T-helper 1 cell (primary cell): ENCODE measurements at regions not wholly inside any gene's neighbourhood (a gene's known extent, or its start where the extent isn't known, plus 50 kb on each side); places are given as distances from the start of the nearest gene placed in this dataset.

Source experiments
- DNase-seq, 5 donors: peaks; one replicate each; pipeline ENCODE4 v3.0.0-alpha.2; 2012 to 2020

DNA sequence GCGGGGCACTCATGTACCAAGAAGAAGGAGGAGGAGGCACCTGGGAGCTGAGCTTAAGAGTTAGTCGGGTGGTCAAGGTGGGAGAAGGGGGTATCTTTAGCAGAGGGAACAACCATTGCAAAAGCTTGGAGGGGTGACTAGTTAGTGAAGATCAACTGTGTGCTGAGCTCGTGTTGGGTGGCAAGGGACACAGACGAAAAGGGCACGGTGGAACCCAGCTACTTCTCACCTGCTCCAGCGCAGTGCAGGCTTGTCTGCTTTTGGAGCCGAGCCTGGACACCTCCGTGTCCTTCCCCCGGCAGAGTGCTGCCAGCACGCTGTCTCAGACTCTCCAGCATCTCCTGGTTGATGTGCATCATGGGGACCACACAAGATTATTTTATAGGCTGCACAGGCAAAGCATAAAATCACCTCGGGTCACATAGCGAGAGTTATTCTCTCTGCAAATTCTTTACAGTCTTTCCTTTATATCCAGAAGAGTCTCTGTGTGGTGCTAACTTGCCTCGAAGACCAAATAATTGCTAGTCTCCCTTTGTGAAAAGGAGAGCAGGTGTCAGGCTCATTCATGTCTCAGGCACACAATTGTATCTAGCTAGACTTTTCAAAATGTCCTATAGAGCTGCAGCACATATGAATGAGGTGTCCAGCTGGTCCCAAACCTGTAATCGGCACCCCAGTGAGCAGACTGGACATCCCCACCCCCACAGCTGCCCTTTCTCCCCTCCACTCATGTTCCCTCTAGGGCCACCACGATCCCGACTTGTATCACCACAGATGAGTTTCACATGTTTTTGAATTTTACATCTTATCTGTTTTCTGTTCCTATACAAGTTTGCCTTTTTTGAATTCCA lies 123.4 kb downstream of the CEBPB start:
- no peak for DNase-seq

DNA sequence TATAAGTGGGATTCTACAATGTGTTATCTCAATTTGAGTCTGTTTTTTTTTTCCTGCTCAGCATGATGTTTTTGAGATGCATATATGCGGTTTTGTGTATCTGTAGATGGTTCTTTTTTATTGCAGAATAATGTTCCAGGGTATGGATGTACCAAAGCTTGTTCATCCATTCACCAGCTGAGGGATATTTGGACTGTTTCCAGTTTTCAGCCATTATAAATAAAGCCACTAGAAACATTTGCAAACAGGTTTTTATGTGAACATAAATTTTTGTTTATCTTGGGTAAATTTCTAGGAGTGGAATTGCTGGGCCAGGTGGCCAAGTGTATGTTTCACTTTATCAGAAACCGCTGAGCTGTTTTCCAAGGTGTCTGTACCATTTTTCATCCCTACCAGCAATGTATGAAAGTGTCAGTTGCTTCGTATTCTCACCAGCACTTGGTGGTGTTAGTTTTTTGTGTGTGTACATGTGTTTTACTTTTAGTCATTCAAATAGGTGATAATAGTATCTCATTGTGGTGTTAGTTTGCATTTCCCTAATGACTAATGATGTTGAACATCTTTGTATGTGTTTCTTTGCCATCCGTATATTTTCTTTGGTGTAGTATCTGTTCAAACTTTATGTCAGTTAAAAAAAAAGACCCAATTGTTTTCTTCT lies 124.2 kb downstream of the CEBPB start:
- DNase-seq: no peak

DNA sequence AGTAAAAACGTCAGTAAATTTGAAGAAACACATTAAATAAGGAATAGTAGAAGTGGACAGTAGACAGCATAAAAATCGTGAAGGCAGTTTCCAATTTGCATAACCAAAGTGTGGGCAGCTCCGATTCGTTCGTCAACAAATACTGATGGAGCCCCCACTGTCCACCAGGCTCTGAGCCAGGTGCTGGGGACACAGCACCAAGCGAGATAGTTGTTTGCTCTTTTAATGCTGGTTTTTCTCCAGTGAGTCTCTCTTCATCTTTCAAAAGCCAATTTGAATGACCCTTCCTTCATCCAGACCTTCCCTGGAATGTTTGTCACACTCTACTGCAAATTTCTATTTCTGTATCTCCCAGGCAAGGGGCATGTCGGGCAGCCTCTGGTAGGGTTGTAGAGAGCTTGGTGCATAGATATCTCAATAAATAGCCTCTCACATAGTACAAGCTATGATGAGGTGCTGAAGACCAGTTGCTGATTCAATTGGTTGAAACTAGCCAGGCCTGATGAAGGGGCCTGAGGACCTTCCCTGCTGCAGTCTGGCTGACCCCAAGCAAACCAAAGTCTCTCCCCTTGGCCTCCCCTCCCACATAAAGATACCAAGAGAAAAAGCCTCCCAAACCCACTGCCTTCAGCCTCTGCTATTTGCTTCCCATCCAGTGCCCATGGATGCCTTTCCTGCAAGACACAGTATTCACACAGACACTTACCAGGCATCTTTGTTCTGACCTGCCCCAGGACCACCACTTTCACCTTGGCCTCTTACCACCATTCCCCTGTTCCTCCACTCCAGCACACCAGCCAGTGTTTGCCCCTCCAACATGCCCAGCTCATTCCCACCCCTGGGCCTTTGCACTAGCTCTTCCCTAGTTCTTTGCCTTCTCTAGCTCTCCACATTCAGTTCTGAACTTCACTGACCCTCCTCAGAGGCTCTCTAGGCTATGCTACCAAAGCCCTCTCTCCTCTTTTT lies 125.2 kb downstream of the CEBPB start:
- no peak for DNase-seq

DNA sequence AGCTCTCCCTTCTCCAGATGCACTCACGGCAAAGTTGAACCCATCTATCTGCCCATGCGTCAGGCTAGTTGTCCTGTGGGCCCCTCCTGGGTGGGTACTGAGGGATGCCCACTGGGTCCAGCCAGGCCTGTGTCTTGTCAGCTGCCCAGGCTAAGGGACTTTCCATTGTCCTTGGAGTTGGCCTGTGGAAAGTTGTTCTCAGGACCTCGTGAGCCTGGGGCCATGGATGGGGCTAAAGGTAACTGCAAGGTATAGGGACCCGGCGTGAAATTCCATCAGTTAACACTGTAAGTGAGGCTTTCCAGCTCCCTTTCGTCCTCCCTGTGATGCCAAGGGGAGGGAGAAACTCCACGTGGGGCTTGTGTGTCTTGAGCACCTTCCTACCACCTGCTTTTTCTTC lies 126.5 kb downstream of the CEBPB start:
- DNase-seq: no peak

DNA sequence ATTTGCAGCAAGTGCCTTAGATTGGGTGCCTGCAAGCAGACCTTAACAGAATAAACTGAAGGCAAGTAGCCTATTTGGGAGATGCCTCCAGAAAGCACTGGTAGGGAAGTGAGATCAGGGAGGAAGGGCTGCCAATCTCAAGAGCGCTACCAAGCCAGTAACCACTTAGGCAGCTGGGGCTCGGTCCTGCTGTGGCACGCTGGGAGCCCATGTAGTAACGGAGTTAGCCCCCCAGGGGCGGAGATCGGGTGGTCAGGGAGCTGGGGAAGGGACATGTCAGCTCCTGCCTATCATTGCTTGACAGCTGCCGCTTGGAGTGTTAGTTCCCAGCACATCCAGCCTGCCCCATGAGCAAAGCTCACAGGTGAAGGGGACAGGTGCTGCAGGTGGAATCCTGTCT lies 127.0 kb downstream of the CEBPB start:
- no peak for DNase-seq

DNA sequence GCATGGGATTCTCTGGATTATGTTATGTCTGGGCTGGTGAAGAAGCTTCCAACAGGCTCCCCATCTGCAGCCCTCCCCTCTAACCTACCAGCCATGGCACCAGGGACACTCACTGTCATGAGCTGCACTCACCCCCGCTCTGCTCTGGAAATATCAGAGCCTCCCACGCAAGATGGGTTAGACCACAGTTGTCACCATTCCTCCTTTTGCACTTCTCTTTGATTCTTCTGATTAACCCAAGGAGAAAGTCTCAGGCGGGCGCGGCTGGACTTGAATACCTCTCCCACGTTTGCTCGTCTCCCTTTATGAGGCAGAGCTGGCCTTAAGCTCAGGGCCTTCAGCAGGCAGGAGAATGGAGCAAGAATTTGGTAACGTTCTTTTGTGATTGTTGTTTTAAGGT lies 128.1 kb downstream of the CEBPB start:
- no peak for DNase-seq

DNA sequence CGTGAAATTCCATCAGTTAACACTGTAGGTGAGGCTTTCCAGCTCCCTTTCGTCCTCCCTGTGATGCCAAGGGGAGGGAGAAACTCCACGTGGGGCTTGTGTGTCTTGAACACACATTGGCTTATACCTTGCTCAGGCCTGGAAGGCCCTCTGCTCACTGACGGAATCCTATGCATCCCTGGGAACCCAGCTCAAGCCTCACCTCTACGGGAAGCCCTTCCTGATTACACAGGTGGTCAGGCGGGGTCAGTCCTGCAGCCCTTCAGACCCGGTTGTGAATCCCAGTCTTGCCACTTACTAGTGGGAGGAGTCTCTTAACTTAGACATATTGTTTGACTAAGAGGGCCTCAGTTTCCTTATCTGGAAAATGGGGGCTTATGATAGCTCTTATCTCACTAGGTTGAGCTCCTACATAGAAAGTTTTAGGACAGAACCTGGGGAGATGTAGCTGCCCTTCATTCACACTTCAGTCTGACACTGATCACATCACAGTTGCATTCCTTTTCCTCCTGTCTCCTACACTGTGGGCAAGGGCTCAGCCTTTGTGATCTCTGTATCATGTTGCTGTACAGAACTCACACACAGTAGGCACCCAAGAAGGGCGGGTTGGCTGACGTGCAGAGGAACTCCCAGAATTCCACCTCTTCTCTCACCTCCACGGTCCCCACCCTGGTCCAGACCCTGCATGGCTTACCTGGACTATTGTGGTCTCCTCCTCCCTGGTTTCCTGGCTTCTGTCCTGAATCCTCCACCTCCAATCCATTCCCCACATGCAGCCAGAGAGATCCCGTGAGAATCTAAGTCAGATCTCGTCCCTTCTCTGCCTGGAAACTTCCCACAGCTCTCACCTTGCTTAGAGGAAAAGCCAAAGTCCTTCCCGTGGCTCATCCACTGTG lies 129.6 kb downstream of the CEBPB start:
- DNase-seq: no peak

DNA sequence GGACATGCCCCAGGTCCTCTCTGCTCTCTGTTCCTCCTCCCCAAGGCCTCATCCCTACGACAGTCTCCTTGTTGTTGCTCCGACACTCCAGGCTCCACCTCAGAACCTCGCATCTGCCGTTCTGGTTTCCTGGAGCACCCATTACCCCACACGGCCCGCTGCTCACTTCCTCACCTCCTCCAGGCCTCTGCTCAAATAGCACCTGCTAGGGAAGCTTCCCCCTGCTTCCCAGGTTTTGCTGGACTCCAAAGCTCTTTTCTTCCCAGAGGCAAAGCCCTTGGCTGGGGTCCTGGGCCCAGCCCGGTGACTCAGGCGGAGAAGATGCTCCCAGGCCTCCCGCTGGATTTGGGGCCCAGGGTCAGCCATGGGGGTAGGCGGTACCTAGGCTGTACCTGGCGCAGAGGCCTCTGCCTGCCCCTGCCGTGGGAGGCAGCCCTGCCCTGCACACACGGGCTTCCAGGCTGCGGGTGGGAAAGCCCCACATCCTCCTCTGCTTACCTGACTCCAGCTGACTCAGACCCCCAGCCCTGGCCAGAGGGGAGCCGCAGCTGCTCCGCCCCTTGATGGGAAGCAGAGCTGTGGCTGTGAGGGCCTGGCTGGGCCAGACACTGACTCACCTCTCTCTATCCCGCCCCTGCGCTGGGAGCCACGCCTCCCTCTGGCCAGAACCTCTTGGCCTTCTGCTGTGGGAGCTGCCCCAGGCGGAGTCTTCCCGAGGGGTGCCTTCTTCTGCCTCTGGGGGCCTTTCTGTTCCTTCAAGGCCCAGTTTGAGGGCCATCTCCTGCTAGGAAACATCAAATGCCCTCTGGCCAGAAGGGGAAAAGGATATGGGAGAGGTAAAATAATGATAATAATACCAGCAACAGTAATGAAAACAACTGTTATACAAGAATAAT lies 130.5 kb downstream of the CEBPB start:
- DNase-seq: no peak

DNA sequence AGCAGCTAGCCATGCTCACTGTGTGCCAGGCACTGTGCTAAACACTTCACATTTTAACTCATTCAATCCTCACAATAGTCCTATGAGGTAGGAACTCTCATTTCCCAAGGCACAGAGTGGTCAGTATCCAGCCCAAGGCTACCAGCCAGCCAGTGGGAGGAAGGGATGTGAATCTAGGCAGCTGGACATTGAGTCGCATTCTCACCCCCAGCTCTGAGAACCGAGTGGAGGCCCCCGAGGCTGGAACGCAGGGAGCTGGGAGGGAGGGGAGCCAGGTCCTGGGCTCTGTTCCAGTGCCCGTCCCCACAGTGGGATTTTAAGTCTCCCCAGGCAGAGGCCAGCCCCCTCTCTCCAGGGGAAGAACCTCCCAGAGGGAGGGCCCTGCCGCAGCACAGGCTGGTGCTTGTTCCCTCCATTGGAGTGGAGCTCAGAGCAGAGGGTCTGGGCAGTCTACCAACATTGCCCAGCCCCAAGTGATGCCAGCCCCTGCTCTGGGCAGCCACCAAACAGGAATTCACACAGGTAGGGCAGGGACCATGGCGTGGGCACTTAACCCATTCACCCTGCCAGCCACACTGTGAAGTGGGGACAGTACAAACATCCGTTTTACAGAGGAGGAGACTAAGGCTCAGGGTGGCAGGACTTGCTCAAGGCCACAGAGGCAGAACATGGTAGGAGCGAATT lies 131.3 kb downstream of the CEBPB start:
- DNase-seq: no peak

DNA sequence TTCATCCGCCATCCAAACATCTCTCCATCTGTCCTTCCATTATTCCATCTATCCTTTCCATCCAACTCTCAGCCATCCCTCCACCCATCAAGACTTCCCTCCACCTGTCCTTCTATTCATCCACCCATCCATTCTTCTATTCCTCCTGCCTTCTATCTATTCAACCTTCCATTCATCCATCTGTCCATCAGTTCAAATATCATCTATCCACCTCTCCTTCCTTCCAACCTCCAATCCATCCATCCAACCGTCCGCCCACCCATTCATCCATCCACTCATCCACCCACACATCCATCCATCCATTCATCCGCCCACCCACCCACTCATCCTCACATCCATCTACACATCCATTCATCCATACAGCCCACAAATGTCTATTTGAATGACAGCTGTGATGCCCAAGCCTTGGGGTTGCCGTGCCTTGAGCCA lies 132.1 kb downstream of the CEBPB start:
- no peak for DNase-seq

DNA sequence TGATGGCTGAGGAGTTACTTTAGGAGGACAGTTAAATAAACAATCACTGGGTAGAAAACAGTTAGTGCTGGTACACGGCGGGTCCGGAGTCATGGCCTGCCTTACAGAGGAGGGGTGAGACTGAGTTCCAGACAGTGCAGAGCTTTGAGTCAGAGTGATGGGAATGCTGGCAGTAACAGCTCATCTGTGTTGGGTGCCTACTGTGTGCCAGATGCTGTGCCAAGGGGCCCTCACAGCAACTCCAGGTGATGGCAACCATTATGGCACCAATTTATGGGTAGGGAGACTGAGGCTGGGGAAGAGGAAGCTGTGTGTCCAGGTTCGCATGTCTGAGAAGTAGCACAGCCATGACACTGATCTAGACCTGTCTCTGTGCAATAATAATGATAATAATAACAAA lies 132.6 kb downstream of the CEBPB start:
- DNase-seq: no peak

DNA sequence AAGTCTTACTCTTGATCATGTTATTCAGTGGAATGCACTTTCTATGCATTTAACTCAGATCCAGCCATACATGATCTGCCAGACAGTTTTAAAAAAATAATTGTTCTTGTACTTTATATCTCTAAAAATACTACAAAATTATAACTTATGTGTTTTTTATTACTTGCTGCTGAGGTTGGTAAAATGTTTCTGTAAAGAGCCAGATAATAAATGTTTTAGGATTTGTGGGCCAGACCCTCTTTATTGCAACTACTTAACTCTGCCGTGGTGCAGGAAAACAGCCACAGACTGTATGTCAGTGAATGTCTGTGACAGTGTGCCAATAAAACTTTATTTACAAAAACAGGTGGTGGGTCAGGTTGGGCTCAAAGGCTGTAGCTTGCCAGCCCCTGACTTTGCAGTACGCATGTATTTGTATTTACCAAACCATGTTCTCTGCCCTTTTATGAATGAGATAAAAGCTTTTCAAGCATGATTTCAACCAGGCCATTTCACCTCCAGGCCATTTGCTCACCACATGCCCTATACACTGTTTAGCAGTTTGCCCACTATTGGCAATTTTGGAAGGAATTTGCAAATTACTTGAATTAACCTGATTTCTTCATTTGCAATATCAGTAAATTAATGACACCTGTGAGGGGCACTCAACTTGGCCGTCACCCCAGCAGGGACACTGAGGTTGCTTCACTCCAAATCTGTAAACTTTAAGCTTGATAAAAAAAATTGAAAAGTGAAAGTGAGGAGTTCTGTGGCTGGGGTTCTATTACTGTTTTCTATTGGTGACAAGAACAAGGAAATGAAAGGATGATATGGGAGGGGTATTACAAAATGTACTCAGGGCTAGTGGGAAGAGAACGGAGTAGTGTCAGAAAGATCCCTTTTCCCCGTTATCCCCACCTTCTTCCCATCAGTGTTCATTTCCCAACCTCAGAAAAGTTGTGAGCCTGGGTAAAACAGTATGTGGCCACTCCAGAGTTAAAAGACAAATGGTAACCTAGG lies 133.4 kb downstream of the CEBPB start:
- no peak for DNase-seq

DNA sequence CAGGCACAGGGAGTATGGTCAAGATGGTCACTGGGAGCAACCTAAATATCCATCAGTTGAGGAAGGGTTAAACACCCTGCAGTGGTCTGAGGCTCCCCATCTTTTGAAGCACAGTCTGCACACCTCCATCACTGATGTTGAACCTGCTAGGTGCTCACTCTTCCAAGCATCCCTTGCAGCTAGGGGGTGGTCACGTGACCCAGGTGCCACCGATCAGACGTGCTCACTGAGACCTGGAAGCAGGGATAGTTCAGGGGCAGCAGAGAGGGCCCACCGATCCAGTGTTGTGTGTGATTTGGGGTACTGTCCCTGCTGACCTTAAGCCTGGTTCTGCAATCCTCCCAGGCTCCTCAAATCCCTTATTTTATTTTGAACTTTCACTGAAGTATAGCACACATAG lies 134.6 kb downstream of the CEBPB start:
- no peak for DNase-seq

DNA sequence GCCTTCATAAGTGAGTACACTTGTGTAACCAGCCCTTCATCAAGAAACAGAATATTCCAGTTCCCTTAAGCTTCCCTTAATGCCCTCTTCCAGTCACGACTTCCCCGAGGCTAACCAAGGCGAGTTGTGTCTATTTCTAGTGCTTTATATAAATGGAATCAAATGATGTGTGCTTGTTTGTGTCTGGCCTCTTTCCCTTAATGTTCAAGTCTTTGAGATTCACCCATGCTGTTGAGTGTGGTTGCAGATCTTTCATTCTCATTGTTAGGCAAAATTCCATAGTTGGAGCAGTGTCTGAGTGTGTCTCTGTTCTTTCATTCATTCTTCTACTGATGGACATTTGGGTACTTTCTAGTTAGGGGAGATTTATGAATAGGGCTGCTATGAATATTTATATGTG lies 135.0 kb downstream of the CEBPB start:
- no peak for DNase-seq

DNA sequence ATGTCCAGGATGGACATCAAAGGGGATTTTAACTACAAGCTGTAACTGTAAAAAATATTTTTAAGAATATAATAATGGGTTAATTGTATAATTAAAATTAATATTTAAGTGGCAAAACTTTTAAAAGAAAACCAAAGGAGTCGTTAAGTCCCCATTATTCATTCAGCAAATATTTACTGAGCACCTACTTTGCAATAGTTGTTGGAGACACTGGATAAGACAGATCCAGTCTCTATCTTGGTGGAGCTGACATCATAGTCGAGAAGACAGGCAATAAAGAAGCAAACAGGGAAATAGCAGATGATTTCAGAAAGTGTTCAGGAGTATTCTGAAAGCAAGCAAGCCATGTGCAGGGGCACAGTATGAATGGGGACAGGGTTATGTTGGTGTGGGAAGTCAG lies 137.0 kb downstream of the CEBPB start:
- no peak for DNase-seq

DNA sequence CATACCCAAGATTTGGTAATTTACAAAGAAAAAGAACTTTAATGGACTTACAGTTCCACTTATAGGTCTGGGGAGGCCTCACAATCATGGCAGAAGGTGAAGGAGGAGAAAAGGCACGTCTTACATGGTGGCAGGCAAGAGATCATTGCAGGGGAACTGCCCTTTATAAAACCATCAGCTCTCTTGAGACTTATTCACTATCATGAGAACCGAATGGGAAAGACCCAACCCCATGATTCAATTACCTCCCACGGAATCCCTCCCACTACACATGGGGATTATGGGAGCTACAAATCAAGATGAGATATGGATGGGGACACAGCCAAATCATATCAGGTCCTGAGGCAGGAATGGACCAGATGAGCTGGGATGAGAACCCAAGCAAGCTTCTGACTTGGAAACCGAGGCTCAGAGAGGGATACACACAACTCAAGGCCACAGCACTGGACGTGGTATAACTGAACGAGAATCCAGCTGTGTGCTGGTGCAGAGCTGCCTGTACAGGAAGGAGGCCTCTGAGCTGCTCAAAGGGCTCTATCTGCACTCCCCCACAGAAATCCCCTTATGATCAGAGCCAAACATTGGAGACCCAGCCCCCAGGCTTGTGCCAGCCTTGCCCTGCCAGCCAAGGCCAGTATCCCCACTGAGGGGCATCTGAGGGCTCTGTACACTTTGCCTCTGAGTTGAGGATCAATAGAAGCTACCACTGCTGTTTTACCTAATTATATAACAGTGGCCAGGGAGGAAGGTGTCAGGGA lies 137.8 kb downstream of the CEBPB start:
- DNase-seq: no peak

DNA sequence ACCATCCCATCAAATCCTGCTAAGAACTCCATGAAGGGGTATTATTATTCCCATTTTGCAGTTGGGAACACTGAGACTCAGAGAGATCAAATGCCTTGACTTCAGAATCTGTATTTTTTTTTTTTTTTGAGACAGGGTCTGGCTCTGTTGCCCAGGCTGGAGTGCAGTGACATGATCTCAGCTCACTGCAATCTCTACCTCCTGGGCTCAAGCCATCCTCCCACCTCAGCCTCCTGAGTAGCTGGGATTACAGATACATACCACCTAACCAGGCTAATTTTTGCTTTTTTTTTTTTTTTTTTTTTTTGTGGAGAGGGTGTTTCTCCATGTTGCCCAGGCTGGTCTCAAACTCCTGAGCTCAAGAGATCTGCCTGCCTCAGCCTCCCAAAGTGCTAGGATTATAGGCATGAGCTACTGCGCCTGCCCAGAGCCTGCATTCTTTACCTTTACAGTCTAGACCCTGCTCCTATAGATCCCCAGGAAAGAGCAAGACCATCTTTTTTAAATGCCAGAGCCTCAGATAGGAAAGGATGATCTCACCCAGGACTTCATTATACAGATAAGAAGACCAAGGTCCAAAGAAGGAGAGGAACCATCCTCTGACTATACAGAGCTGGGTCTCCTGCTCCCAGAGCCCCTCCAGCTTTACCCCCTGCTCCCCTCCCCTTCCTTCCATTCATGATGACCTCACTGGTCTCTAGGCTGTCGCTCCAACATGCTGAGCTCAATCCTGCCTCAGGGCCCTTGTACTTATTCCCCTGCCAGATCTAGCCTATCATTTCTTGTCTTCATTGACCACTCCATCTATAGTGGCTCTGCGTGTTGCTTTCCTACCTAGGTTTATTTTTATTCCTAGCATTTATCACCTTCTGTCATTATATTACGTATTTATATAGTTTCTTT lies 138.6 kb downstream of the CEBPB start:
- no peak for DNase-seq
